Esophagus muscularis mucosa (tissue), 4 donors: ENCODE measurements at regions not wholly inside any gene's neighbourhood (a gene's known extent, or its start where the extent isn't known, plus 50 kb on each side); places are given as distances from the start of the nearest gene placed in this dataset.

Experiments
- DNase-seq: peaks from one replicate; pipeline ENCODE4 v3.0.0-alpha.2; 2017; ENCODE audit errors: extremely low spot score
- H3K27ac ChIP-seq, 4 donors: fragments of 200-600 bp; sonication (generic); replicated peaks in 1 of 4; 1 replicate in 3 of 4; 2 replicates in 1 of 4; pipeline ENCODE4 v1.5.1; 2016 to 2019; ENCODE audit warnings: mild to moderate bottlenecking in 1 of 4
- H3K27me3 ChIP-seq, 4 donors: fragments of 200-600 bp; sonication (generic); one replicate each; pipeline versions ENCODE4 v1.5.1 to v1.6.0; 2016 to 2019
- H3K36me3 ChIP-seq, 4 donors: fragments of 200-600 bp; sonication (generic); one replicate each; pipeline ENCODE4 v1.5.1; 2016 to 2019
- H3K4me1 ChIP-seq, 4 donors: fragments of 200-600 bp; sonication (generic); one replicate each; pipeline ENCODE4 v1.5.1; 2016 to 2019
- H3K4me3 ChIP-seq, 4 donors: fragments of 200-600 bp; sonication (generic); 1 replicate in 2 of 4; 2 replicates in 2 of 4; pipeline ENCODE4 v1.5.1; 2016 to 2019; ENCODE audit warnings: mild to moderate bottlenecking in 4 of 4, moderate library complexity in 1 of 4
- H3K9me3 ChIP-seq, 4 donors: fragments of 200-600 bp; sonication (generic); 1 replicate in 3 of 4; 2 replicates in 1 of 4; pipeline ENCODE4 v1.5.1; 2016 to 2019
- EP300 ChIP-seq: sonication (generic); formaldehyde crosslinking; IDR thresholded peaks from one replicate; pipeline ENCODE4 v1.6.1; 2017; ENCODE audit warnings: antibody characterized with exemption
- POLR2A ChIP-seq: fragments of 450-650 bp; IDR thresholded peaks from one replicate; pipeline ENCODE4 v1.6.1; 2017; ENCODE audit warnings: antibody characterized with exemption, moderate library complexity, mild to moderate bottlenecking, low read depth
- POLR2AphosphoS5 ChIP-seq, 2 donors: sonication (generic); formaldehyde crosslinking; IDR thresholded peaks; one replicate each; pipeline ENCODE4 v1.6.1; 2017; ENCODE audit warnings: antibody characterized with exemption in 2 of 2
- WGBS: methylation state at CpG from one replicate; pipeline ENCODE4 v1.1.5; 2018; 5-methylcytosine and 5-hydroxymethylcytosine counted together
- intact Hi-C: fragments of 100-400 bp; cut with DNase I; formaldehyde crosslinking; loops from one replicate; pipeline ENCODE4 v1.15.1; 2023
- TF ChIP-seq, protein P1 (sequence below), 3 experiments: fragments of 200-600 bp in 2 of 3; fragments of 450-650 bp in 1 of 3; sonication (generic) in 2 of 3; IDR thresholded peaks; one replicate each; pipeline ENCODE4 v1.5.1; 2017 to 2019; ENCODE audit warnings: antibody characterized with exemption in 3 of 3, mild to moderate bottlenecking in 2 of 3, moderate library complexity in 1 of 3

DNA sequence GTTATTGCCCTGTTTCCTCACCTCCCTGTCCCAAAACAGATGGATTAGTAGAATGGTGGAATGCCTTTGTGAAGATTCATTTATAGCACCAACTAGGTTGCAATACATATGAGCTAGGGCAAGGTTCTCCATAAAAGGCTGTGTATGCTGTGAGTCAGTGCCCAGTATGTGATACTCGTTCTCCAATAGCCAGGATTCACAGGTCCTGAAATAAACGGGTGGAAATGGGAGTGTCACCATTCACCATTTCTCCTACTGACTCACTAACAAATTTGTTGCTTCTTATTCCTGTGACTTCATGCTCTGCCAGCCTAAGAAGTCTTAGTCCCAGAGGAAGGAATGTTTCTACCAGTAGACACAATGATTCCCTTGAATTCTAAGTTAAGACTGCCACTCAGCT, 1745.4 kb downstream of the SLITRK1 start:
- Histone ChIP-seq H3K27me3 (no peaks in the 10 kb centered on the region), H3K4me3 (no peak overlapping the region), H3K36me3 (no peaks in the 10 kb centered on the region), H3K9me3 (no peaks in the 10 kb centered on the region), H3K27ac (no peak overlapping the region), H3K4me1 (no peaks in the 10 kb centered on the region)
- WGBS, result 88% methylated on average over 2 of the region's 2 CpGs
- TF ChIP-seq EP300 (no peak), POLR2A (no peak), POLR2AphosphoS5 (IDR thresholded peaks at IDR 0.05) (no peak)
- TF ChIP-seq, protein P1, sequence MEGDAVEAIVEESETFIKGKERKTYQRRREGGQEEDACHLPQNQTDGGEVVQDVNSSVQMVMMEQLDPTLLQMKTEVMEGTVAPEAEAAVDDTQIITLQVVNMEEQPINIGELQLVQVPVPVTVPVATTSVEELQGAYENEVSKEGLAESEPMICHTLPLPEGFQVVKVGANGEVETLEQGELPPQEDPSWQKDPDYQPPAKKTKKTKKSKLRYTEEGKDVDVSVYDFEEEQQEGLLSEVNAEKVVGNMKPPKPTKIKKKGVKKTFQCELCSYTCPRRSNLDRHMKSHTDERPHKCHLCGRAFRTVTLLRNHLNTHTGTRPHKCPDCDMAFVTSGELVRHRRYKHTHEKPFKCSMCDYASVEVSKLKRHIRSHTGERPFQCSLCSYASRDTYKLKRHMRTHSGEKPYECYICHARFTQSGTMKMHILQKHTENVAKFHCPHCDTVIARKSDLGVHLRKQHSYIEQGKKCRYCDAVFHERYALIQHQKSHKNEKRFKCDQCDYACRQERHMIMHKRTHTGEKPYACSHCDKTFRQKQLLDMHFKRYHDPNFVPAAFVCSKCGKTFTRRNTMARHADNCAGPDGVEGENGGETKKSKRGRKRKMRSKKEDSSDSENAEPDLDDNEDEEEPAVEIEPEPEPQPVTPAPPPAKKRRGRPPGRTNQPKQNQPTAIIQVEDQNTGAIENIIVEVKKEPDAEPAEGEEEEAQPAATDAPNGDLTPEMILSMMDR (IDR thresholded peaks at IDR 0.05), result no peak
- intact Hi-C loops, result no loop called here
- no peak for DNase-seq

GRCh38 chr13:82129281-82129680, 1753.0 kb downstream of the SLITRK1 start:
- WGBS, result 41% methylated on average over 1 of the region's 1 CpG
- intact Hi-C loops, result no loop called here
- no peaks in the 10 kb centered on the region for H3K36me3 ChIP-seq

GRCh38 chr13:82118589-82118988, 1763.7 kb downstream of the SLITRK1 start:
- no peak overlapping the region for H3K27ac ChIP-seq
- H3K36me3 ChIP-seq, result no peaks in the 10 kb centered on the region
- H3K4me1 ChIP-seq, result no peaks in the 10 kb centered on the region
- no peaks in the 10 kb centered on the region for H3K9me3 ChIP-seq
- intact Hi-C loops, result no loop called here
- no peak for DNase-seq
- 55% methylated on average over 5 of the region's 5 CpGs for WGBS
- H3K27me3 ChIP-seq, result no peaks in the 10 kb centered on the region
- TF ChIP-seq, protein P1 (IDR thresholded peaks at IDR 0.05), result no peak
- no peak for TF ChIP-seq POLR2A
- H3K4me3 ChIP-seq, result no peak overlapping the region

More at GRCh38 chr13:82129281-82129680, 1753.0 kb downstream of the SLITRK1 start:
- TF ChIP-seq EP300 (no peak), POLR2AphosphoS5 (IDR thresholded peaks at IDR 0.05) (no peak), POLR2A (no peak)
- TF ChIP-seq, protein P1 (IDR thresholded peaks at IDR 0.05), result no peak
- no peak overlapping the region for H3K27ac ChIP-seq
- H3K4me3 ChIP-seq, result no peak overlapping the region
- no peaks in the 10 kb centered on the region for H3K9me3 ChIP-seq
- H3K27me3 ChIP-seq, result no peaks in the 10 kb centered on the region
- DNase-seq, result no peak
- no peaks in the 10 kb centered on the region for H3K4me1 ChIP-seq

GRCh38 chr13:82116422-82116989, 1765.8 kb downstream of the SLITRK1 start:
- H3K4me3 ChIP-seq, result no peak overlapping the region
- no peaks in the 10 kb centered on the region for H3K27me3 ChIP-seq
- TF ChIP-seq, protein P1 (IDR thresholded peaks at IDR 0.05), result no peak
- TF ChIP-seq POLR2A, result no peak
- no peak for TF ChIP-seq POLR2AphosphoS5 (IDR thresholded peaks at IDR 0.05)
- TF ChIP-seq EP300, result no peak
- H3K36me3 ChIP-seq, result no peaks in the 10 kb centered on the region
- WGBS, result 57% methylated on average over 1 of the region's 1 CpG
- no peaks in the 10 kb centered on the region for H3K9me3 ChIP-seq
- intact Hi-C loops, result no loop called here
- H3K27ac ChIP-seq, result no peak overlapping the region
- DNase-seq, result no peak
- H3K4me1 ChIP-seq, result no peaks in the 10 kb centered on the region

GRCh38 chr13:82115391-82115790, 1766.9 kb downstream of the SLITRK1 start:
- H3K4me3 ChIP-seq, result no peak overlapping the region
- 80% methylated on average over 3 of the region's 3 CpGs for WGBS

More at GRCh38 chr13:82115391-82115790, 1766.9 kb downstream of the SLITRK1 start:
- no peak for DNase-seq
- TF ChIP-seq, protein P1 (IDR thresholded peaks at IDR 0.05), result no peak
- TF ChIP-seq POLR2A (no peak), POLR2AphosphoS5 (IDR thresholded peaks at IDR 0.05) (no peak), EP300 (no peak)
- no peaks in the 10 kb centered on the region for H3K9me3 ChIP-seq
- H3K4me1 ChIP-seq, result no peaks in the 10 kb centered on the region
- intact Hi-C loops, result no loop called here
- no peak overlapping the region for H3K27ac ChIP-seq
- no peaks in the 10 kb centered on the region for H3K27me3 ChIP-seq
- H3K36me3 ChIP-seq, result no peaks in the 10 kb centered on the region
